ENCODE measurements at regions not wholly inside any gene's neighbourhood (a gene's known extent, or its start where the extent isn't known, plus 50 kb on each side); places are given as distances from the start of the nearest gene placed in this dataset.

- H3K27ac ChIP-seq (ENCODE audit: low read depth, low read length): no peak overlapping the region
- peaks cover under 1 to 8% of the 10 kb centered on the region in 2 donors for H3K27me3 Mint-ChIP-seq
- no peaks in the 10 kb centered on the region for H3K4me1 Mint-ChIP-seq
- CTCF ChIA-PET: no interaction called here
- no peak overlapping the region for H3K4me3 ChIP-seq (ENCODE audit: low read length)
- no peaks in the 10 kb centered on the region for H3K9me3 ChIP-seq (ENCODE audit: low read length)
- H3K9me3 Mint-ChIP-seq: peaks cover 0 to 6% (median 0%) of the 10 kb centered on the region in 5 donors
- POLR2A ChIA-PET: no interaction called here
- no peak overlapping the region for H3K4me3 Mint-ChIP-seq
- no peaks in the 10 kb centered on the region for H3K36me3 Mint-ChIP-seq
- no peaks in the 10 kb centered on the region for H3K4me1 ChIP-seq (ENCODE audit: insufficient read depth, low read length)
- no peaks in the 10 kb centered on the region for H3K36me3 ChIP-seq (ENCODE audit: insufficient read depth, low read length)
- no peaks in the 10 kb centered on the region for H3K27me3 ChIP-seq (ENCODE audit: insufficient read depth, low read length, poor library complexity, severe bottlenecking)
- no peak overlapping the region for H3K27ac Mint-ChIP-seq
- no peak for DNase-seq
These were observed 112.7 kb upstream of the BACE2 start for GRCh38 chr21:41055266-41055665.

DNA sequence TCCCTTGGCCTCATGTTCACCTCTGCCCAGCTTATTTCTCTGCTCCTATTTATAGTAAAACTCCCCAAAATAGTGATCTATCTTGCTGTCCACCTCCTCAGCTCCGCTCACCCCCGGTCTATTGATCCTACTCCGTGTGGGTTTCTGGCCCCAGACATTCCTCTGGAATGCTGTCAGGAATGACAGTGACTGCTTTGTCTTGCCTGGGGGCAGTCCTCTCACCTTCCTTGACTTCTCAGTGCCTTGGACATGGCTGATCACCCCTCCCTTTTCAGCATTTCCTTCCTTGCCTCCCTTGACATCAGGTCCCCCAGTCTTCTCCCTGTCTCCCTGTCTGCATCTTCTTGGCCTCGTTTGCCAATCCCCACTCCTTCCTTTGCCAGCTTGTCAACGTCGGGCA, 108.1 kb upstream of the BACE2 start:
- H3K27me3 ChIP-seq (ENCODE audit: insufficient read depth, low read length, poor library complexity, severe bottlenecking): no peaks in the 10 kb centered on the region
- no peaks in the 10 kb centered on the region for H3K4me1 ChIP-seq (ENCODE audit: insufficient read depth, low read length)
- Mint-ChIP-seq H3K9me3 (peaks cover 0 to 7% (median 0%) of the 10 kb centered on the region in 5 donors), H3K27ac (no peak overlapping the region), H3K4me1 (no peaks in the 10 kb centered on the region), H3K36me3 (no peaks in the 10 kb centered on the region), H3K4me3 (no peak overlapping the region), H3K27me3 (peaks cover 5 to 18% of the 10 kb centered on the region in 2 donors)
- DNase-seq: no peak
- no peaks in the 10 kb centered on the region for H3K36me3 ChIP-seq (ENCODE audit: insufficient read depth, low read length)
- no peak overlapping the region for H3K4me3 ChIP-seq (ENCODE audit: low read length)
- no peaks in the 10 kb centered on the region for H3K9me3 ChIP-seq (ENCODE audit: low read length)
- ChIA-PET CTCF (no interaction called here), POLR2A (no interaction called here)
- H3K27ac ChIP-seq (ENCODE audit: low read depth, low read length): no peak overlapping the region

GRCh38 chr21:41061701-41062100, 106.3 kb upstream of the BACE2 start:
- Histone ChIP-seq H3K27me3 (ENCODE audit: insufficient read depth, low read length, poor library complexity, severe bottlenecking) (no peaks in the 10 kb centered on the region), H3K27ac (ENCODE audit: low read depth, low read length) (no peak overlapping the region), H3K4me1 (ENCODE audit: insufficient read depth, low read length) (no peaks in the 10 kb centered on the region), H3K4me3 (ENCODE audit: low read length) (no peak overlapping the region), H3K36me3 (ENCODE audit: insufficient read depth, low read length) (no peaks in the 10 kb centered on the region), H3K9me3 (ENCODE audit: low read length) (no peaks in the 10 kb centered on the region)
- Mint-ChIP-seq H3K9me3 (peaks cover 0 to 7% (median 0%) of the 10 kb centered on the region in 5 donors), H3K27me3 (peaks cover 11 to 17% of the 10 kb centered on the region in 2 donors), H3K36me3 (no peaks in the 10 kb centered on the region), H3K4me1 (no peaks in the 10 kb centered on the region), H3K4me3 (no peak overlapping the region), H3K27ac (no peak overlapping the region)
- CTCF ChIA-PET: no interaction called here
- POLR2A ChIA-PET: no interaction called here
- no peak for DNase-seq

DNA sequence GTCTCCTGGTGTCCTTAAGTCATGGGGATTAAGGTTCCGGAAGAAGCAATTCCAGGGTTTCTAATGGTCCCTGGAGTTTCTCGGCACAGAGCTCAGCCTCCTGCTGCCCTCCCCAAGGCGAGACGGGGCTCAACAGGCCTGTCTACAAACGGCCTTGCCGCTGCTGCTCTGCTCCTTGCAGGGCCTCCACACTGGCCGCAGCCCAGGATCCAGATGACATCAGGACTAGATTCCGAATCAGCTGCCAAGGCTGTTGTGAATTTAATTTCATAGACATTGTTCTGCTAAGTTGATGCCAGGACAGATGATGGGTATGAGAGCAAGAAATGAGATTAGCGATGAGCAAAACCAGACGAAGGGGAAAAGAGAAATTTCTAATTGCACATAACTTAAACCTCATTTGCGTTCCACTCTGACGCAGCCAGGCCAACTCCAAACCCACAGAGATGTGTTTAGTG, 103.6 kb upstream of the BACE2 start:
- POLR2A ChIA-PET: no interaction called here
- Mint-ChIP-seq H3K9me3 (peaks cover 0 to 5% (median 0%) of the 10 kb centered on the region in 5 donors), H3K36me3 (no peaks in the 10 kb centered on the region), H3K4me3 (no peak overlapping the region), H3K4me1 (peaks cover 7 to 15% (median 10%) of the 10 kb centered on the region in 3 donors), H3K27ac (no peak overlapping the region), H3K27me3 (peaks cover 26 to 36% of the 10 kb centered on the region in 2 donors)
- Histone ChIP-seq H3K4me1 (ENCODE audit: insufficient read depth, low read length) (no peaks in the 10 kb centered on the region), H3K4me3 (ENCODE audit: low read length) (no peak overlapping the region), H3K9me3 (ENCODE audit: low read length) (no peaks in the 10 kb centered on the region), H3K27me3 (ENCODE audit: insufficient read depth, low read length, poor library complexity, severe bottlenecking) (no peaks in the 10 kb centered on the region), H3K36me3 (ENCODE audit: insufficient read depth, low read length) (no peaks in the 10 kb centered on the region), H3K27ac (ENCODE audit: low read depth, low read length) (no peak overlapping the region)
- no peak for DNase-seq
- CTCF ChIA-PET: no interaction called here

DNA sequence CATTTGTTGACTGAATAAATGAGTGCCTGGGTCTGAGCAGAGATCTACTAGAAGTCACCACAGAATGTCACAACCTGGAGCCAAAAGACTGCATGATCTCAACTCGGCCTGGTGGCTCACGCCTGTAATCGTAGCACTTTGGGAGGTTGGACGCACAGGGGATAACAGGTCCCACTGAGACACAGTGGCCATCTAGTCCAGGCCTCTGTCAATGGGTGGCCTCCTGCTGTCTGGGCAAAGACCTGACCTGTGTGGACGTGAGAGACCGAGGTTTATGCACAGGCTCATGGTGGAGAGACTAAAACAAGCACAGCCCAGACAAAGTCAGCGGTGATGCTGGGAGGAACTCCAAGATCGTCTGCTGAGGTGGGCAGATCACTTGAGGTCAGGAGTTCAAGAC, 103.0 kb upstream of the BACE2 start:
- Mint-ChIP-seq H3K27me3 (peaks cover 24 to 37% of the 10 kb centered on the region in 2 donors), H3K4me3 (no peak overlapping the region), H3K27ac (no peak overlapping the region), H3K9me3 (peaks cover 0 to 5% (median 0%) of the 10 kb centered on the region in 5 donors), H3K36me3 (no peaks in the 10 kb centered on the region), H3K4me1 (peaks cover 7 to 15% (median 10%) of the 10 kb centered on the region in 3 donors)
- Histone ChIP-seq H3K9me3 (ENCODE audit: low read length) (no peaks in the 10 kb centered on the region), H3K4me3 (ENCODE audit: low read length) (no peak overlapping the region), H3K36me3 (ENCODE audit: insufficient read depth, low read length) (no peaks in the 10 kb centered on the region), H3K27ac (ENCODE audit: low read depth, low read length) (no peak overlapping the region), H3K27me3 (ENCODE audit: insufficient read depth, low read length, poor library complexity, severe bottlenecking) (no peaks in the 10 kb centered on the region), H3K4me1 (ENCODE audit: insufficient read depth, low read length) (no peaks in the 10 kb centered on the region)
- POLR2A ChIA-PET: no interaction called here
- CTCF ChIA-PET: no interaction called here
- DNase-seq: no peak

GRCh38 chr21:41065539-41065938, 102.4 kb upstream of the BACE2 start:
- peaks cover 0 to 4% (median 0%) of the 10 kb centered on the region in 5 donors for H3K9me3 Mint-ChIP-seq
- H3K27me3 ChIP-seq (ENCODE audit: insufficient read depth, low read length, poor library complexity, severe bottlenecking): no peaks in the 10 kb centered on the region
- H3K4me1 ChIP-seq (ENCODE audit: insufficient read depth, low read length): no peaks in the 10 kb centered on the region
- DNase-seq: no peak
- no peaks in the 10 kb centered on the region for H3K36me3 Mint-ChIP-seq
- H3K4me3 ChIP-seq (ENCODE audit: low read length): no peak overlapping the region
- no peak overlapping the region for H3K4me3 Mint-ChIP-seq
- H3K27ac Mint-ChIP-seq: no peak overlapping the region
- no peaks in the 10 kb centered on the region for H3K9me3 ChIP-seq (ENCODE audit: low read length)
- ChIA-PET POLR2A (no interaction called here), CTCF (no interaction called here)
- H3K4me1 Mint-ChIP-seq: peaks cover 7 to 15% (median 10%) of the 10 kb centered on the region in 3 donors
- no peak overlapping the region for H3K27ac ChIP-seq (ENCODE audit: low read depth, low read length)
- no peaks in the 10 kb centered on the region for H3K36me3 ChIP-seq (ENCODE audit: insufficient read depth, low read length)
- peaks cover 26 to 38% of the 10 kb centered on the region in 2 donors for H3K27me3 Mint-ChIP-seq

DNA sequence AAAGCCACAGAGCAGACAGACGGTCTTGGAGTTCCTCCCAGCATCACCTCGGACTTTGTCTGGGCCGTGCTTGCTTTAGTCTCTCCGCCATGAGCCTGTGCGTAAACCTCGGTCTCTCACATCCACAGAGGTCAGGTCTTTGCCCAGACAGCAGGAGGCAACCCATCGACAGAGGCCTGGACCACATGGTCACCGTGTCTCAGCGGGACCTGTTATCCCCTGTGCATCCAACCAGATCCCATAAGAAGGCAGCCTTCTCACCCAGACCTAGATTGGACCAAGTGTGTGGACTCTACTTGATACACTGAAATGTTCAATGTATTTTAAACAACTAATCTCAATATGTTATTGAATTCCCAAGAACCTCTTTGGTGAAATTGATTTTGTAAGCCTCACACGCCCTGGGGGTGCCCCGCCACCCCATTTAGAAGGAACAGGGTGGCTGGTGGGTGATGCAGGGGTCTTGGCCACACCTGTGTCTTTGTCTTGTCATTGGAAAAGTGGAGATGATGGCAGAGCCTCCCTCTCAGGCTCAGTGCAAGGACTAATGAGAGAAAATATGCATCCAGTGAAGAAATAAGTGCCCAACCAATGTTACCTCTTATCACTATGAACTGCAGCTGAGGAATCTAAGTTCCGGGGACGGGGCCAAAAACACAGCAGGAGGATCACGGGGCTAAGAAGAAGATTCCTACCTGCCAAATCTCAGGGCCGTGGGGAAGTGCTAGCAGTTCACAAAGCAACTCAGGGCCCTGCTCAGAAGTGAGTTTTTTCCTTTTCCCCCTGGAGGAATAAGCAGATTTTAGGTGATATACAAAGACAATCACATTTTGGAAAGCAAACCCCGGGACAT, 101.6 kb upstream of the BACE2 start:
- peaks cover 7 to 15% (median 10%) of the 10 kb centered on the region in 3 donors for H3K4me1 Mint-ChIP-seq
- CTCF ChIA-PET: no interaction called here
- POLR2A ChIA-PET: no interaction called here

GRCh38 chr21:41067709-41068108, 100.3 kb upstream of the BACE2 start:
- POLR2A ChIA-PET: no interaction called here
- H3K4me3 Mint-ChIP-seq: peak overlapping the region in 1 of 7 donors; percentile 29
- H3K27me3 Mint-ChIP-seq: peaks cover 20 to 41% of the 10 kb centered on the region in 2 donors
- no peak overlapping the region for H3K4me3 ChIP-seq (ENCODE audit: low read length)
- no peaks in the 10 kb centered on the region for H3K9me3 ChIP-seq (ENCODE audit: low read length)
- no peaks in the 10 kb centered on the region for H3K9me3 Mint-ChIP-seq
- no peaks in the 10 kb centered on the region for H3K36me3 Mint-ChIP-seq
- no peaks in the 10 kb centered on the region for H3K27me3 ChIP-seq (ENCODE audit: insufficient read depth, low read length, poor library complexity, severe bottlenecking)
- no peak overlapping the region for H3K27ac ChIP-seq (ENCODE audit: low read depth, low read length)
- H3K4me1 Mint-ChIP-seq: peaks cover 7 to 15% (median 10%) of the 10 kb centered on the region in 3 donors
- CTCF ChIA-PET: no interaction called here
- H3K27ac Mint-ChIP-seq: peak overlapping the region in 1 of 8 donors; percentile 14
- H3K36me3 ChIP-seq (ENCODE audit: insufficient read depth, low read length): no peaks in the 10 kb centered on the region
- H3K4me1 ChIP-seq (ENCODE audit: insufficient read depth, low read length): no peaks in the 10 kb centered on the region
- no peak for DNase-seq

More for the DNA sequence above, 101.6 kb upstream of the BACE2 start:
- H3K36me3 ChIP-seq (ENCODE audit: insufficient read depth, low read length): no peaks in the 10 kb centered on the region
- no peak overlapping the region for H3K27ac ChIP-seq (ENCODE audit: low read depth, low read length)
- no peaks in the 10 kb centered on the region for H3K9me3 ChIP-seq (ENCODE audit: low read length)
- no peak overlapping the region for H3K4me3 ChIP-seq (ENCODE audit: low read length)
- DNase-seq: no peak
- H3K4me3 Mint-ChIP-seq: no peak overlapping the region
- no peaks in the 10 kb centered on the region for H3K27me3 ChIP-seq (ENCODE audit: insufficient read depth, low read length, poor library complexity, severe bottlenecking)
- H3K27me3 Mint-ChIP-seq: peaks cover 26 to 38% of the 10 kb centered on the region in 2 donors
- no peak overlapping the region for H3K27ac Mint-ChIP-seq
- H3K4me1 ChIP-seq (ENCODE audit: insufficient read depth, low read length): no peaks in the 10 kb centered on the region
- peaks cover 0 to 3% (median 0%) of the 10 kb centered on the region in 5 donors for H3K9me3 Mint-ChIP-seq
- no peaks in the 10 kb centered on the region for H3K36me3 Mint-ChIP-seq

All from CD8-positive, alpha-beta memory T cell (primary cell).